ENCODE measurements at regions not wholly inside any gene's neighbourhood (a gene's known extent, or its start where the extent isn't known, plus 50 kb on each side); places are given as distances from the start of the nearest gene placed in this dataset.

DNA sequence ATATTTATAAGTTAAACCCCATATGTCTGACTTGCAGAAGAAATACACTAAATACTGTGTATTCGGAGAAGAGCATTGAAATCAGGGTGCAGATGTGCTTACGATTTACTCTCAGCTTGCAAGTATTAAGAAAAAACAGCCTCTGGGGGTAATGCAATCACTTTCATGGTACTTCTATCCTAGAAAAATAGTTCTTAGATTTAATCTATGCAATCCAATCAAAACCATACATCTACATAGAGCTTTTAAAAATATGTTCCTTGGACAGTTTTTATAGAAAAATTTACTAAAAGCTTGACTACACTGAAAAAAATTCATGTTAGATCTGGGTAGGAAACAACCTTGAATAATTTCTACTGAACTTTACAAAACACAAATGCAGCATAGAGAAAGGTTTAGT is 890.3 kb upstream of the ADGRL2 start:
- DNase-seq (ENCODE audit: low read depth in 2 of 2), result no peak

- DNase-seq (ENCODE audit: low read depth in 2 of 2), result no peak
Measured at GRCh38 chr1:80909172-80909784, 891.5 kb upstream of the ADGRL2 start.

GRCh38 chr1:80896781-80897356 is 903.9 kb upstream of the ADGRL2 start:
- no peak for DNase-seq (ENCODE audit: low read depth in 2 of 2)

GRCh38 chr1:80894921-80895320 is 905.8 kb upstream of the ADGRL2 start:
- DNase-seq (ENCODE audit: low read depth in 2 of 2), result no peak

- DNase-seq (ENCODE audit: low read depth in 2 of 2), result no peak
Measured at GRCh38 chr1:80893115-80893514, 907.6 kb upstream of the ADGRL2 start.

GRCh38 chr1:80892539-80892938 is 908.2 kb upstream of the ADGRL2 start:
- DNase-seq (ENCODE audit: low read depth in 2 of 2), result no peak

- DNase-seq (ENCODE audit: low read depth in 2 of 2), result no peak
Measured at GRCh38 chr1:80891871-80892270, 908.9 kb upstream of the ADGRL2 start.

- DNase-seq (ENCODE audit: low read depth in 2 of 2), result no peak
Measured at GRCh38 chr1:80882553-80882952, 918.2 kb upstream of the ADGRL2 start.

- no peak for DNase-seq (ENCODE audit: low read depth in 2 of 2)
Measured at GRCh38 chr1:80878343-80878742, 922.4 kb upstream of the ADGRL2 start.

DNA sequence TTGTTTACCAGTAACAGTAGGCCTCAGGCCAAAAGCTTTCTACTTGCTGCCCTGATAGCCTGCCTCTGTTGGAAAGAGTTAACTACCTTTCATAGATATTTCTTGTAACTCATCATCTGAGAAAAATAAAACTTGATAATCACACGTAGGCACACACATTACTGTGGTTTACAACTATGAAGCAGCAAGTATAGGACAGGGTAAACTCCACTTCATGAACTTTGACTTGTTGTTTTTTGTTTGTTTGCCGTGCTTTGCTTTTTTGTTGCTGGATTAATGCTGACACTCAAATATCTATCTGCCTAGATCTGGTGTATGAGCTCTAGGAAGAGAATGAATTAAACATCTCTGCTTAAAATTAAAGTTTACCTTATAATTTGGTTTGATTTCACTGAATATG is 924.7 kb upstream of the ADGRL2 start:
- DNase-seq (ENCODE audit: low read depth in 2 of 2), result no peak

GRCh38 chr1:80869299-80869698 is 931.4 kb upstream of the ADGRL2 start:
- DNase-seq (ENCODE audit: low read depth in 2 of 2), result no peak

GRCh38 chr1:80847904-80848303 is 952.8 kb upstream of the ADGRL2 start:
- no peak for DNase-seq (ENCODE audit: low read depth in 2 of 2)

DNA sequence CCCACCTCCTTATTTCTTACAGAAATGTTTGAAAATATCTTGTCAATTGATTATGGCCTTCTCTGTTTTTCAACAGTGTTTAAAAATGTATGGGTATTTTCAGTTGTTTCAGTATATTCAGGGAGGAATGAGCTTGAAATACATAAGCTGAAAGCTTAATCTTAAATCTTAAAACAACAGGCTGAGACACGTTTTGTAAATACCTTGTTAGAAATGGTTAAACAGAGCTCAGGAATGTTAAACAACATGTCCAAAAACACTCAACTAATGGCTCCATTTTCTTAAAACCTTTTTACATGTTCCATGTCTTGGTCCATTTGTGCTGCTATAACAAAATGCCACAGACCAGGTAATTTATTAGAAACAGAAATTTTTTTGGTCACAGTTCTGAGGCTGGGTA is 953.8 kb upstream of the ADGRL2 start:
- no peak for DNase-seq (ENCODE audit: low read depth in 2 of 2)

DNA sequence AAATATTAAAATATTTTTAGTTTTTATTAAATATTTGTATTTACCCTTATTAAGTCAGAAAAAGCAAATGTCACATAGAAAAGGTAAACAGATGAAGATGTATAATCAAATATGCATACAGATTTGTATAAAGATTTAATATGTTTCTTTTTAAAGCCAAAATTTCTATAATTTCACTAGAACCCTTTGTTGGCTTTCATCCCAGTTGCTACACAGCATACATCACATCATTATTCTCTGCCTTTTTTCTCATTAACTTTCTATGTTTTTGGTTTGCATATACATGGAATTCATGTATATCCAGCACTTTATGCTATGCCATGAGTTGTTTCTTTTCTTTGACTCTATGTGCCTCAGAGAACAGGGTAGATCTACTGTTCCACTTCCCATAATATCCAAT is 957.9 kb upstream of the ADGRL2 start:
- DNase-seq (ENCODE audit: low read depth in 2 of 2), result no peak

GRCh38 chr1:80841261-80841660 is 959.5 kb upstream of the ADGRL2 start:
- DNase-seq (ENCODE audit: low read depth in 2 of 2), result no peak

DNA sequence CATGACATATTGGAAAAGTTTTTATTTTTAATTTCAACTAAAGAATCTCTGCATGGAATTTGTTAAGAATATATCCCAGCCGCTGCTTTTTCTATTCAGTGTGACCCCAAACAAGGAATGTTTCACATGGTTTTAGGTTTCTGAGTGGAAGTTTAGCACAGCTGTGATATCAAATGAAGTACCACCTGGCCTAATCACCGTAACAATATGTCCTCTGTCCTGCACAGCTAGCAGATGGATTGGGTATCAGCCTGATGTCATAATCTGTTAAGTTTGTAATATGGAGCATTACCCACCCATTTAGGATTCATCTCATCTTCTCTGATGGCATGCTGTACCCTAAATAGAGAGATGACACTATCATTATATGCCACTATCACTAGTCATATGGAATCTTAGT is 963.7 kb upstream of the ADGRL2 start:
- no peak for DNase-seq (ENCODE audit: low read depth in 2 of 2)

DNA sequence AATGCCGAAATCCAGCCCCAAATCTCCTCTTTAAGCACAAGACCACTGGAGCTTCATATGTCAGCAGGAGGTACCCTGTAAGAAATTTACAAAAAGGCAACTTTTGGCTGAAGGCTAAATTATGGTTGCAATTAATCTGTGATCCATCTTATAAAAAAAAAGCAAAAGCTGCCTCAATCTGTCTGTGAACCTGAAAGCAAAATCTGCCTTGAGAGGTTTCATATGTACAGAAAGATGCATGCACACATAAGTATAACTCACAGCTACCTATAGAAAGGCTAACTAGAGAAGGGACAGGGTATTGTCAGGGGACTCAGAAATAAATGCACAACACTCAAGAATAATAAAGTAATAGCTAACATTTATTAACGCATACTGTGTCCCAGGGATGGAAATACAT is 964.2 kb upstream of the ADGRL2 start:
- DNase-seq (ENCODE audit: low read depth in 2 of 2), result no peak

DNA sequence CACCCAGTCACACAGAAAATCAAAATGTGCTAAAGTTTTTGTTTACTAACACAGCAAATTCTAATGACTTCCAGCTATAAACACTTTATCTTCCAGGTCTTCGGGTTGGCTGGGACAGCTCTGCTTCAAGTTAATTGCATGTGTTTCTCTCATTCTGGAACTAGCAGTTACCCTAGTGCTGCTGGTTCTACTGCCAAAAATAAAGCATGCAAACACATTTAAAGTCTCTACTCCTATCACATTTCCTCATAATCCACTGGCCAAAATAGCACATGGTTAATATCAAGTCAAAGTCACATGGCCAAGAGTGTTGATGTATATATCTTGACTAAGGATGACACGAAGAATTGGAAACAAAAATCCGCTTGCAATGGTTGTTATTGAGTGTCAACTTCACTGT is 973.1 kb upstream of the ADGRL2 start:
- no peak for DNase-seq (ENCODE audit: low read depth in 2 of 2)

GRCh38 chr1:80825067-80825466 is 975.7 kb upstream of the ADGRL2 start:
- no peak for DNase-seq (ENCODE audit: low read depth in 2 of 2)

DNA sequence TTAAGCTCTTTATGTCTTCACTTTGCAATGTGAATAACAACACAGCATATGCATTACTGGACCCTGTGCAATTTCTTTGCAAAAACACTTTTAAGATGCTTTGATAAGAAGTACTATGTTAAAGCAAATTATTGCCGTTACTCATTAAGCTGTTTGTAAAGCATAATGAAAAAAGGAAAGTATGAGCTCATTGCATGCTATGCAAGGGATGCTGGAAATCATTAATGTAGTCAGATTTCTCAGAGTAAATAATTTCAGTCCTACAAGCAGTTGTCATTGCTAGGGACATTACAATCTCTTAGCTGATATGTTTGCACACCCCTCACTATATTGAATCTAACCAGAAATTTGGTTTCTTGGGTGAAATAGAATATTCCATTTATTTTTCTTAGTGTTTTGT is 982.5 kb upstream of the ADGRL2 start:
- no peak for DNase-seq (ENCODE audit: low read depth in 2 of 2)

GRCh38 chr1:80807981-80808380 is 992.8 kb upstream of the ADGRL2 start:
- DNase-seq (ENCODE audit: low read depth in 2 of 2), result no peak

- DNase-seq (ENCODE audit: low read depth in 2 of 2), result no peak
Measured at GRCh38 chr1:80806431-80806830, 994.3 kb upstream of the ADGRL2 start.

- DNase-seq (ENCODE audit: low read depth in 2 of 2), result no peak
Measured at GRCh38 chr1:80801695-80802094, 999.0 kb upstream of the ADGRL2 start.

DNA sequence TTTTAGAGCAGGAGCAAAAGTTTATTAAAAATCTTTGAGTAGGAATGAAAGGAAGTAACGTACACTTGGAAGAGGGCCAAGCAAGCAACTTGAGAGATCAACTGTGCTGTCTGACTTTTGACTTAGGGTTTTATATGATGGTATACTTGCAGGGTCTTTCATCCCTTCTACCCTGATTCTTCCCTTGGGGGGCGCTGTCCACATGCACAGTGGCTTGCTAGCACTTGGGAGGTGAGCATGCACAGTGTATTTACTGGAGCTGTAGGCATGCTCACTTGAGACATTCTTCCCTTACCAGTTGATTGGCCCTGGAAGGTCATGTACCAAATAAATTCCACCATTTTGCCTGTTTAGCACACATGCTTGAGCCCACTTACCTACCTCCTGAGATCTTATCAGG is 1001.3 kb upstream of the ADGRL2 start:
- DNase-seq (ENCODE audit: low read depth in 2 of 2), result no peak

All from stimulated activated CD4-positive, alpha-beta T cell treated with anti-CD3 and anti-CD28 coated beads, Interleukin-12 subunit alpha, Interleukin-12 subunit beta, amount 100 ng/mL, for 24 hours (primary cell).